Embryonic facial prominence (tissue), 1 donor: ENCODE measurements at regions not wholly inside any gene's neighbourhood (a gene's known extent, or its start where the extent isn't known, plus 50 kb on each side); places are given as distances from the start of the nearest gene placed in this dataset.

Experiments used
- DNase-seq: peaks from one replicate; pipeline ENCODE4 v3.0.0-alpha.2; 2016; ENCODE audit errors: extremely low spot score

DNA sequence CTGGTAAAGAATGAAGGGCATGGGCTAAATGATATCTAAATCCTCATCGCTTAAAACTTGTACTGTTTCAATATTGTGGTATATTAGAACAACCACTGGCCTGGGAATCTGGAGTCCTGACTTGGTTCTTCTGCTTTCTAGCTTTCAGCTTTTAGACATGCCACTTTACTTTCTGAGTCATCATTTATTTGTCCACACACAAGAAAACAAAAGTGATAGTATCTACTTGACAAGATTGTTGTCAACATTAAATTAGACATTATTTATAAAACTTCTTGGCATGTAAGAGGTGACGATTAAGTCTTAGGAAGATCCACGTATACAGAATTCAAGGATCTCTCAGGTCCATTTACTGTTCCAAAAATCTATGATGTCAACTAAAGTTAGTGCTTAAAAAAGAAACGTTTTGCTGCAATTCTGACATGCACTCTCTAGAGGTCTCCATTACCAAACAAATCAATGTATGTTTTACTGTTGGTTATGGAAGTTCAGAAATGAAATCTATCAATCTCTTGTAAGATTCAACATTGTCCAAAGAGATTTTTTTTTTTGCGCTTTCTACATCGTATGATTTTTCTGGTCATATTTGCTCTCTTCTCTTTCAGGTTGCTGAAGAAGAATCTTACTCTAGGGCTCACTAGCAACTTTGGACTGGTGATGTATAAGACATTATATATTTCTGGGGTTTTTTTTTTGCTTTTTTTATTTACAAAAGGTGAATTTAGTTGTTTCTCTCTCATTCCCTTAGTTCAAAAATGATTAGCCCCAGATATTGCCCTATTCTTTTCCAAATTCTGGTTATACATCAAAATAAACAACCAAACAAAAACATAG, 53.6 kb upstream of the DYNC1I1 start:
- peak; percentile 34 for DNase-seq

DNA sequence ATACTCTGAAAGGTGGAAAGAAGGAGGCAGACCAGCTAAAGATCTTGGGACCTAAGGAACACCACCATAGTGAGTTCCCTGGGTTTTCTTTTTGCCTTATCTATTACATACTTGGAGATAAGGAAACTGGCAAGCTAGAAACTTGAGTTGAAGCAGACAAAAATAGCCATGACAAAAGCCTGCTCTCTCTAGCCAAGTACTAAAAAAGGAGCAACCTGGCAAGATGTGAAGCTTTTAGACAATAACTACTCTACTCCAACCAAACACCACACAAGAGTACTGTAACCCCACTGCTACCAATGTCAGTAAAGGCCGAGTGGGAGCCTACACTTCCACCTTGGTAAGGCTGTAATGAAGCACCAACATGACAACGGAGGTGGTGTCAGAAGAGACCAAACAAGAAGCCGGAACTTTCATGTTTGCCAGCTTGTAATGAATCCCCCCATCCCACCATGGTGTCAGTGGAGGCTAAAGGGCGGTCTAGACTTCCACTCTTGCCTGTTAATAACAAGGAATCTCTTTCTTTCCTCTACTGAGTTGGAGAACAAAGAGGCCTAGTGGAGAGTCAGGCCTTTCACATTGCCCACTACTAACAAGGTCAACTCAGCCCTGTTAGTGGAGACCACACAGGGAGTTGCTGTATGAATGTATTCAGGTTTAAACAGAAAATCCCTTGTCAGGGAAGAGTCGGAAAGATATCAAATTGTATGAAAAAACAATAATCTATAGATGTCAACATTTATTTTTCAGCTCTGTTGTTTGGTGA, 55.8 kb upstream of the DYNC1I1 start:
- DNase-seq: no peak

DNA sequence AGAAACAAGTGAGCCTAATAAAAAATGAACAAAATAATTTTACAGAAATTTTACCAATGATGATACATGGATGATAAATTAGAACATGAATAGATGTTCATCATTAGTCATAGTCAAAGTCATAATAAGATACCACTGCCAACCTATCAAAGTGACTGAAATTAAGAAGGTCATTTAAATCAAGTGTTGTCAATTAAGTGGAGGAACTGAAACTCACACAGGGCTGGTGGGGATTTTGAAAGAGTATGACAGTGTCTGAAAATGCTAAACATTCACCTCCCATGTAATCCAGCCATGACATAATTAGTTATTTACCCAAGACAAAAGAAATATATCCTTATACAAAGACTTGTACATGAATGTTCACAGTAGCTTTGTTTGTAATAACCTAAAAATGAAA, 57.1 kb upstream of the DYNC1I1 start:
- DNase-seq: no peak

DNA sequence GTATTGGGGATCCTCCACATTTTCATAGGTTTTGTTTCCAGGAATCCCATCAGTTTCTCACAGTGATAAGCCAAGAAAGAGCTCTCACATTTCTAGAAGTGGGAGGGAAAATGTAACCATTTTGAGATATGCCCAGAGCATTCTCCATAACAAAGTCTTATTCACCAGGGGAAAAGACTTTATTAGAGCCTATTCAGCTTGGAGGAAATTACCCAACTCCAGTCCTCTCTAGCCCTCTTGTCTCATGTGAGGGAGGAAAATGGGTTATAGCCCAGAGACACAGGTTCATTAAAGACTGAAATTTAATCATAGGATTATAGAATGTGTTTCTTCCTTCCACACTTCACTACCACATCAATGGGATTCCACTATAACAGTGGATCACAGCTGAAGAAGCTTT, 61.6 kb upstream of the DYNC1I1 start:
- DNase-seq: no peak

DNA sequence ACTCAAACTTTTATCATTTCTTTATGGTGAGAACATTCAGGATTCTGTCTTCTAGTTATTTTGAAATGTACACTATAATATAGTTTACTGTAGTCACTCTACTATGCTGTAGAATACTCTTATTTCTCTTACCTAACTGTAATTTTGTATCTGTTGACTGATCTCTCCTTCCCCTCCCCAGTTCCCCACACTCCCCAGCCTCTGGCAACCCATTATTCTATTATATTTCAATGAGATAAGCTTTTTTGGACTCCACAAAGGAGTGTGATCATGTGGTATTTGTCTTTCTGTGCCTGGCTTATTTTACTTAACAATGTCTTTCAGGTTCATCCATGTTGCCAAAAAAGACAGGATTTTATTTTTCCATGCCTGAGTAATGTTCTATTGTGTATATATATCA, 71.4 kb upstream of the DYNC1I1 start:
- DNase-seq: no peak

DNA sequence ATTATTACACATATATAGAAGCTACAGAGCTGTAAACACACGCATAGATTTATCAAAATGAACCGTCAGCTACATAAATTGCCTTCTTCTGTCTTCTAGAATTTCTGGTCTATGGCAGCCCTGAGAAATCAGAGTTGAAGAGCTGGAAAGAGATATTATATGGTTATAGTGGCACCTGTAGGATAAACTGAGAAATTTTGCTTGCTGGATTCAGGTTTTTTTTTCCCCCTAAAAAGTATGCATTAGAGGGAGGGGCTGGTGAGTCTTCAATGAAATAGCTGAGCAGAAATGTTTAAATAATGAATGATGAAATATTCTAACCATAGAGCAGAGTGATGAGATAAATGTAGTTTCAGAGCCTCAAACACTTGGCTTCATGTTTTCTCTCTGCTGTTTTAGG, 78.0 kb upstream of the DYNC1I1 start:
- DNase-seq: no peak

DNA sequence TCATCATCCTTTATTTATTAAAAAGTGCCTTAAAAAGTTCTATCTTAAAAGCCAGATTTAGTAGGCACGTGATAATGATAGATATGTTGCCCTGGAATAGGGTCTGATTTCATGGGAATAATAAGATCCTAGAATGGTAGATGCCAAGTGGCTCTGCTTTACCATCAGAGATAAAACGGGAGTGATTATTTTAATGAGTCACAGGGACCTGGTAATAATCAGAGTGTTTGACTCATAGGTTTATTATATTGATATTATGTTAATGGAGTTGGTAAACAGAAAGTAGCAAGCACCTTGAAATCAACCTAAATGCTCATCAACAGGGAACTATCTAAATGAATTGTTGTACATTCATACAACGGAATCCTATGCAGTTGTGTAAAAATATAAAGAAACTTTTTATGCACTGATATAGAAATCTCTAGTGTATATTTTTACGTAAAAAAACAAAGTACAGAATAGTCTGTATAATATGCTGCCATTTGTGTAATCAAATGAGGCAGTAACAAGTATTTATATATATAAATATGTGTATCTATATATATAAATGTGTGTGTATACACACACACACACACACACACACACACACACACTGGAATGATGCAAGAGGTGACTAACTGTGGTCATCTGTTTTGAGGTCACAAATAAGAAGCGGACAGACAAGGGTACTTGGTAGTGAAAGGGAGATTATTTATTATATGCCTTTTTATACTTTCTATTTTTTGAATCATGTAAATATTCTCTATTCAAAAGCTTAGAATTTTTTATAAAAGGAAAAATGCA, 78.6 kb upstream of the DYNC1I1 start:
- no peak for DNase-seq

DNA sequence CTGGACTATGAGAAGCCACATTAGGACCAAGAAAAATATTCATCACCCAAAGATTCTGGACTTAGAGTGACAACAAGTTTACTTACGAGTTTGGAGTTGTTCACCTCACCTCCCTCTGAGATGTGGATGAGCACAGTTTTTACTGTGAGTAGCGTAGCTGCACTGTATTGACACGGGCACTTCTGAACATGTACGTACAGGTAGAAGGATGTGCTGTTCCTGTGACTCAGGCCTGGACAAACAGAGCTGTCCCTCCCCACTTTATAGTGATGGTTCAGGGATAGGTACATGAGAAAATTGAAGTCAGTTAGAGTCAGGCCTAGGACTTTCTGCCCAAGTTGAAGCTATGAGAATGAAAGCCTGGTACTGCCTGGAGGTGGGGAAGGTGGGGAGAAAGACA, 80.9 kb upstream of the DYNC1I1 start:
- DNase-seq: no peak

DNA sequence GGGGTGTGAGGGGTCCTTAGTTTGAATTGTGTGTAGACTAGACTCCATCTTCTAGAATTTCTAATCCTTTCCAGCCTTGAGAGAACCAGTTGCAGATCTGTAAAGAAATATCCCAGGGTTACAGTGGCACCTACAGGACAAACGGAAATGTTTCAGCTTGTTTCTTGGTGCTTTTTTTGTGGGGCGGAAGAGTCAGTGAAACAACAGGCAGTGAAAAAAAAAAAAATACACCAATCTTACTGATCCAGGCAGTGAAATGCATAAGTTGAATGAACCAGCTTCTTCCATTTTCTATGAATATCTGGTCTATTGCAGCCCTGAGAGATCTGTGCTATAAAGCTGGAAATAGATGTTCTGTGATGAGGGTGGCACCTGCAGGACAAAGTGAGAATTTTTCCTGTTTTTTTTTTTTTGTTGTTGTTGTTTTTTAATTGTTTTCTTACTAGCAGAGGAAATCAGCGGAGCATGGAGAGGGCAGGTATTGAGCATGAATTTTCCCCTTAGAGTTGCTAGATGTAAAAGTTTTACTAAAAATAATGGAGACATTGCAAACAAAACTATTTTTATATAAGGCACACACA, 81.9 kb upstream of the DYNC1I1 start:
- DNase-seq: peak; percentile 52

DNA sequence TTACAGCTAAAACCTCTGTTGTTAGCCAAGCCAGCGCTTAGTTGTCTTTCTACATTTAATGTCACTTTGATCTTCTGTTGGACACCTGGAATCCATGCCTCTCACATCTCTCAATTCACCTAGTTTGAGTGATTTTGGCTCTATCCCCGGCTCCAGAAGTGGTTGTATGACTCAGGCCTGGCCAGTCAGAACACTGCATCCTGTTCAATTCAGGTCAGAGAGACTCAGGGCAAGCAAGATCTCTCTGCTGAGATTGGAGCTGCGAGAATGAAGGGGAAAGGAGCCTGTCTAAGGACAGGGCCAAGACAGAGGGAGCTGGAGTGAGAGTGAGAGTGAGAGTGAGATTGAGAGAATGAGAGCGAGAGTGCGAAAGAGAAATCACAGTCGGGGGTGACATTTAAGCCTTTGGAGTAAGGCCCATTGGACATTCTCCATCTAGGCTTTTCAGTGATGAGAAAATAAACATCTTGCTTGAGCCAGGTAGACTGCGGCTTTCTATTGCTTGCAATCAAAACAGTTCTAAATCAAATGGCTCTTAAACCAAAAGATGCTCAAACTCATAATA, 83.3 kb upstream of the DYNC1I1 start:
- no peak for DNase-seq

DNA sequence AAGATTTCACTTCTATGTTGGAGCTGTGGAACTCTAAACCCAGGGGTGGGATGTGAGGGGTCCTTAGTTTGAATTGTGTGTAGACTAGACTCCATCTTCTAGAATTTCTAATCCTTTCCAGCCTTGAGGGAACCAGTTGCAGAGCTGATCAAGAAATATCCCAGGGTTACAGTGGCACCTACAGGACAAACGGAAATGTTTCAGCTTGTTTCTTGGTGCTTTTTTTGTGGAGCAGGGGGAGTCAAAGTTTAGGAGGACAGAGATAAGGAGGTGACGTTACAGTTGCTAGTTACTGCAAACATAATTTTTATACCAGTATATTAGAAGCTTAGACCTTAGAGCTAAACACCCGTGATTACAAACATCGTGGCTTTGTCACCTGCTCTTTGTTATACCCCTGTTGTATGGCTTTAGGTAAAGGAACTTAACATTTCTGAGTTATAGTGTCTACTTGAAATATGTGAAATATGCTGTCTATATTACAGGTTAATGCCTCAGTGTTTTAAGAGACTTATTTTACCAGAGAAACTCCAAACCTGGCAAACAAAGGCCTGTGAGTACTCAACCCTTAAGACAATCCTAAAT, 84.5 kb upstream of the DYNC1I1 start:
- DNase-seq: no peak

DNA sequence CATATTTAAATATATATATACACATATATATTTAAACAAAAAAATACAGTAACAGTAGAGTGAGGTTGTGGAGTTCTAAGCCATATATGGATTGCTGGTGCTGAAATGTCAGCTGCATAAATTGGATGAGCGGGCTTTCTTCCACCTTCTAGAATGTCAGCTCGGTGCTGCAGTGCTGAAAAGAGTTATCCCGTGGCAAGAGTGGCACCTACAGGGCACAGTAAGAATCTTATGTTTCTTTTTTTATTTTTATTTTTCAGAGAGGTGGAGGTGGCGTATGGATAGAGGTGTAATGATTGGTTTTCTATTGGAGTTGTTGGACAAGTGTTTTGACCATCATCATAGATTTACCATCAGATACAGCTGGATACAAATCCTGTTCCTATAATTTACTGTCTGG, 86.2 kb upstream of the DYNC1I1 start:
- DNase-seq: peak; percentile 66

DNA sequence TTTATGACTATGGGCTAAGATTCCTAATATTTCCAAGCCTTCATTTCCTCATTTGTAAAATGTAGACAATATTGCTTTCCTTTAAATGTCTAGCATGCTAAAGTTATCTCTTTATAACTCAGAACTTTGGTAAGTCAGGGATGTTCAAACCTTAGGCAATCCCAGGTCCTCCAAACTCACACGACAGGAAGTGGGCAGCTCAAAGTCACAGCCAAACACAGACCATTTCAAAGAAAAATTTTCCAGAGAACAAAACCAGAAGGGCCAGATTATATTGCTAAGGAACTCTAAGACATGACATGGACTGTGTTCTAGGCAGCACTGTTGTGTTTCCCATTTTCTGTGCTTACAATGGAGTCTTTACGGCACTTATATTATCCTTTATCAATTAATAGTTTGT, 87.8 kb upstream of the DYNC1I1 start:
- no peak for DNase-seq

DNA sequence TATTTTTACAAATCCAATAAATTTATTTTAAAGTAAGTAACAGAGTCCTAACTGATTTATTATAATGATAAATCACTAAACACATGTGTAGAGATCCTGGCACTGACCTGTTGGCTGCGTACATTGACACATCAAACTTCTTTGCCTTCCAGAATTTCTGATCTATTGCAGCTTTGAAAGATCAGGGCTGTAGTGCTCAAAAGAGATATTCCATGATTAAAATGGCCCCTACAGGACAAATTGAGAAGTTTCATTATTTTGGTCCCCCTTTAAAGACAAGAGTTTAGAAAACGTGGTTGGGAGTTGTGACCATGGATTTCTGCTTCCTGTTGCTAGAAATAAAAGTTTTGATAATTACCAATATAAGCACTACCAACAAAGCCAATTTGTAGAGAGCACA, 87.7 kb upstream of the PDK4 start:
- no peak for DNase-seq

DNA sequence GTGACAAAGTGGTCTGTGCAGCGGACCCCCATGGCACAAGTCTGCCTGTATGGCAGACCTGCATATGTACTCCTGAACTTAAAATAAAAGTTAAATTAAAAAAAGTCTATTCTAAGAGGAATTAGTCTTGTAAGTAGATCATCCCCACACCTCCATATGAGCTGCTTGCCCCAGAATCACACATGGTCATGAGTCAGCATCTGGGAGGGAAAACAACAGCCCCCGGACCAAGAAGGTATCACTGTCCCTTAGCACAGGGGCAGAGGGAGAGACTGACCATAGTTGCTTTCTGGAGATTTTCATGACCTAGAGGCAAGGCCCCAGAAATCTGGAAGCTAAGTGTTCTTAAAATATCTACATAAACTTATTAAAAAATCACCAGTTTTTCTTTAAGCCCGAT, 86.6 kb upstream of the PDK4 start:
- DNase-seq: no peak

DNA sequence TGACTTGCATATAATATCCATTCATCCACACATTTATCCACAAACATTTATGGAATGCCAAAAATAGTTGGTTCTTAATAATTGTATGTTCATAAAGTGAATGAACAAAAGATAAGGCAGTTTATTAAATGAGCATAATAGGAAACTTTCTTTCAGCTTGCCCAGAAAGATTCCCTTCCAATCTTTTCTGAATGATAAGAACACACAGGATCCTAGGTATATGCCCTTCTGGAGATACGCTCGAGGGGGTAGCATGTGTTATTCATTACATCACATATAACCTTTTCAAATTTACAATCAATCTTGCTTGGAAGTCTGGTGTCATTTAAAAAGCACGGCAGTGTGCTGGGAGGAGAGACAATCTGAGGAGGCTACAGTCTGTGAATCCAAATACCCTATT, 80.4 kb upstream of the PDK4 start:
- DNase-seq: no peak

DNA sequence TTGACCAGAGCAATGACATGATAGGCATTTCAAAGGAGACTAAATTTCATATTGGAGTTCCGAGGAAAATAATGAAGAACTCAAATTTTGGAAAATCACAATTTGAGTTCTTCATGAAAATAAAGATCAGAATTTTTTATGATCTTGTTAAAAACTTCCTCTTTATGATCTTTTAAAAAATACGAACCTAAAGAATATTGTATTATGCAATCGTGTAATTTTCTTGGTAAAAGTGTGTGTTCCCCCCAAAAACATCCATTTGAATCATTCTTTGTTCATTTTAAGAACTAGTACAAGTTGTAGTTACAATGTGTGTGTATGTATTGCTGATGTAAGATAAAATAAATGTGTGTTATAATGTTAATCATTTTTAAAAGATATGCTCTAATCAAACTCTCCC, 79.3 kb upstream of the PDK4 start:
- no peak for DNase-seq

DNA sequence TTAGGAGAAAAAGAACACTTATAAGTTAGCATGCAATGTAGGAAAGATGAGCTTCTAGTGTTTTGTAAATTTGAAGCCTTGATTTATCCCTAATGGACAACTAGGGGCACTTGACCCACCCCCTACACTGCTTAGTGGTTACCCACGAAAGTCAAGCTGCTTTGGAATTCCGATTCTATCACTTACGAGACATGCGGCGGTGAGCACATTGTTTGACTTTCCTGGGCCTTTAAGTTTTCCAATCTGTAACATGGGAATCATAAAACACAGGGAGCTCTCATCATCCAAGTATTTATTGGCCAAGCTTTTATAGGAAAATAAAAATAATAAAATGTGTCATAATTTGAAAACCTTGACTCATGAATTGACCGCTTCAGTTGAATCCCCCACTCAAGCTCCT, 78.7 kb upstream of the PDK4 start:
- DNase-seq: no peak

DNA sequence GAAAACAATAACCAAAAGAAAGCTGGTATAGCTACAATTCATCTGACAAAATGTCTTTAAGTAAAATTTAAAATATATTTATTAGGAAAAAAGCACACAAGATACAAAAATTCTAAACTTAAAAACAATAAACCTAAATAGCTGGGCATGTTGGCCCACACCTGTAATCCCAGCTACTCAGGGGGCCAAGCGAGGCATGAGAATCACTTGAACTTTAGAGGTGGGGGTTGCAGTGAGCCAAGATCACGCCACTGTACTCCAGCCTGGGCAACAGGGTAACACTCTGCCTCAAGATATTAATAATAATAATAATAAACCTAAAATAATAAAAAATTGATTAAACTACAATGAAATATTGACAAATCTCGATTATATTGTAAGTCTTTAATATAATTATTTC, 77.8 kb upstream of the PDK4 start:
- no peak for DNase-seq

DNA sequence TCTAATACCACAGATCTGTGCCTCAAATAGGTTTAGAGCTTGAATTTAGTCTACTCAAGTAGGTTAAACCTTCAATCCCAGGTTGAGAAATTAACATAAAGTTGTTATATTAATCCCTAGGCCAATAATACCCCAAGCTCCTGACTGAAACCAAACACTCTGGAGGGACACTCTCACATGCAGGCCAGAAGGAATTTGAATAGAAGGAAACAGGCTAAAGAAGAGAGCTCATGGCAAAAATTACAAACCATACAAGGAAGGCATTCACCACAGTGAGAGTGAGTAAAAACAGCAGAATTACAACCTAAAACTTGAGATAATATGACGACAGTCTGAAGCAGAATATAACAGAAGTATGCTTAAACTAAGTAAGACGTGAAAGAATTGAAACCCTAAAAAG, 76.1 kb upstream of the PDK4 start:
- no peak for DNase-seq

DNA sequence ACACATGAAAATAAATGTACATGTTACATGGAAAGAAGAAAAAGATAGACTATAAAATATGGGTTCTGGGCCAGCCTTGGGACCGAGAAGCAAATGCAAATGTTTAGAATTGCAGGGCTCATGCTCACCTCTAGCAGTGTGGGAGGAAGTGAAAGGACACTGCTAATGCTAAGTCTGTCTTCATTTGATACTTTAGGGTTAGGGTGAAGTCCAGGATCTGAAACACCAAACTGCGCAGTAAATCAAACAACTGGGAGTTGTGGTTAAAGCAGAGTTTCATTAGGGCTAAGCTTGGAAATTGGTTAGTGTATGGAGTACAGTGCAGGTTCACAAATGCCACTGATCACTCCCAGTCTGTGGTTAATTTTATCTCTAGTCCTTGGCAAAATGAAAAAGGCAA, 73.2 kb upstream of the PDK4 start:
- no peak for DNase-seq
